BE2C (cell line): ENCODE measurements at regions not wholly inside any gene's neighbourhood (a gene's known extent, or its start where the extent isn't known, plus 50 kb on each side); places are given as distances from the start of the nearest gene placed in this dataset.

Experiments
- DNase-seq: peaks from one replicate; pipeline ENCODE4 v3.0.0-alpha.2; 2020
- H3K27me3 ChIP-seq: fragments of 250-450 bp; sonication (Bioruptor Pico); 2 replicates; pipeline ENCODE4 v1.5.1; 2020; ENCODE audit warnings: mild to moderate bottlenecking
- H3K36me3 ChIP-seq: fragments of 250-450 bp; sonication (Bioruptor Pico); 2 replicates; pipeline ENCODE4 v1.5.1; 2020; ENCODE audit warnings: mild to moderate bottlenecking
- H3K4me1 ChIP-seq: fragments of 250-450 bp; sonication (Bioruptor Pico); 2 replicates; pipeline ENCODE4 v1.5.1; 2020
- H3K4me3 ChIP-seq: 2 replicates; pipeline ENCODE4 v1.5.1; 2011; ENCODE audit warnings: low read depth, low read length
- H3K9me3 ChIP-seq: fragments of 250-450 bp; sonication (Bioruptor Pico); 2 replicates; pipeline ENCODE4 v1.5.1; 2020
- TF ChIP-seq, protein P1 (sequence below): IDR thresholded peaks from 2 replicates; pipeline ENCODE4 v1.5.1; 2012; ENCODE audit warnings: mild to moderate bottlenecking, low read depth, low read length

DNA sequence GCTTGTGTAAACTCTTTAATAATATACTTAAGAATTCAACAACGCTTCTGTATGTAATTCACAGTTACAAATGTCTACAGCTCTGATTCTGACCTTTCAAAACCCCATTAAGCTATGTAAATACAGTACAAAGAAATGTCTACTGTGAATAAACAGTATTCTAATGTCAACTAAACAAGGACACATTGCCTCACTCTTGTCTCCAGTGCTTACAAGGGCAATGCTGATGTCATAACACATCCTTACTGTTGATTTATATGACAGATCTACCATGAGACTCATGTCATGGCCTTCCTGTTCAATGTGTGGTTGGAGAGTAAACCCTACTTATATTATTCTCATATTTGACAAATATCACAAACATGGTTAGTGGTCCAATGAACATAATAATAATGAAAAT is 256.1 kb upstream of the ADGRL3 start:
- Histone ChIP-seq H3K36me3 (no peaks in the 10 kb centered on the region), H3K4me3 (no peak overlapping the region), H3K27me3 (no peaks in the 10 kb centered on the region), H3K4me1 (no peaks in the 10 kb centered on the region), H3K9me3 (no peaks in the 10 kb centered on the region)
- TF ChIP-seq, protein P1, sequence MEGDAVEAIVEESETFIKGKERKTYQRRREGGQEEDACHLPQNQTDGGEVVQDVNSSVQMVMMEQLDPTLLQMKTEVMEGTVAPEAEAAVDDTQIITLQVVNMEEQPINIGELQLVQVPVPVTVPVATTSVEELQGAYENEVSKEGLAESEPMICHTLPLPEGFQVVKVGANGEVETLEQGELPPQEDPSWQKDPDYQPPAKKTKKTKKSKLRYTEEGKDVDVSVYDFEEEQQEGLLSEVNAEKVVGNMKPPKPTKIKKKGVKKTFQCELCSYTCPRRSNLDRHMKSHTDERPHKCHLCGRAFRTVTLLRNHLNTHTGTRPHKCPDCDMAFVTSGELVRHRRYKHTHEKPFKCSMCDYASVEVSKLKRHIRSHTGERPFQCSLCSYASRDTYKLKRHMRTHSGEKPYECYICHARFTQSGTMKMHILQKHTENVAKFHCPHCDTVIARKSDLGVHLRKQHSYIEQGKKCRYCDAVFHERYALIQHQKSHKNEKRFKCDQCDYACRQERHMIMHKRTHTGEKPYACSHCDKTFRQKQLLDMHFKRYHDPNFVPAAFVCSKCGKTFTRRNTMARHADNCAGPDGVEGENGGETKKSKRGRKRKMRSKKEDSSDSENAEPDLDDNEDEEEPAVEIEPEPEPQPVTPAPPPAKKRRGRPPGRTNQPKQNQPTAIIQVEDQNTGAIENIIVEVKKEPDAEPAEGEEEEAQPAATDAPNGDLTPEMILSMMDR, result no peak
- DNase-seq, result no peak

DNA sequence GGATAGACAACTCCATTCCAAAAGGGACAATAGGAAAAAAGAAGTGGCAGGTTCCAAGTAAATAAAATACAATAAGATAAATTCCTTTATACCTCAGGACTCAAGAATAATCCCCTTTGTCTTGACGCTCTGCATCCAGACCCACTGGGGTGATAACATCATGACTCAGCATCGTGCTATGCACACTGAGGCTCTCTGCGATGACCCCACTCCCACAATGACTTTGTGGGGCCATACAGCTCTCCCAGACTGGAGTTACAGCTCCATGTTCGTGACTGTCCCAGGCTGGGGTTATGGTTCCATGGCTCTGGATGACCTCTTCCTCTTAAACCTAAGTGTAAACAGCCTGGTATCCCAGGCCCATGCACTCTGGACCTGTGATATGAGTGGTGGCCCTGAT is 254.5 kb upstream of the ADGRL3 start:
- no peaks in the 10 kb centered on the region for H3K27me3 ChIP-seq
- H3K36me3 ChIP-seq, result no peaks in the 10 kb centered on the region
- TF ChIP-seq, protein P1, result no peak
- H3K4me1 ChIP-seq, result no peaks in the 10 kb centered on the region
- no peak overlapping the region for H3K4me3 ChIP-seq
- no peak for DNase-seq
- no peaks in the 10 kb centered on the region for H3K9me3 ChIP-seq

DNA sequence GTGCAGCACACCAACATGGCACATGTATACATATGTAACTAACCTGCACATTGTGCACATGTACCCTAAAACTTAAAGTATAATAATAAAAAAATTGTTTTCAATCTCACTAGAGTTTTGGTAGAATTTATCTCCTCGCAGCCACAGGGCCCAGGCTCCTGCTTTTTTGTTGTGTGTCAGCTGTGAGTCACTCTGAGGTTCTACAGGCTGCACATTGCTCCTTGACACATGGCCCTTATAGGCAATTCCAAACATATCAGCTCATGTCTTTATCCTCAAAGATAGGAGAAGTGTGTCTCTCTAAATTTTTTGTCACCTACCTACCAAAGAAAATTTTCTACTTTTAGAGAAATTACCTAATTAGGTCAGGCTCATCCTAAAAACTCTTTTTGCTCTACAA is 252.1 kb upstream of the ADGRL3 start:
- H3K27me3 ChIP-seq, result no peaks in the 10 kb centered on the region
- TF ChIP-seq, protein P1, result no peak
- no peaks in the 10 kb centered on the region for H3K4me1 ChIP-seq
- no peak for DNase-seq
- H3K4me3 ChIP-seq, result no peak overlapping the region
- H3K36me3 ChIP-seq, result no peaks in the 10 kb centered on the region
- H3K9me3 ChIP-seq, result no peaks in the 10 kb centered on the region

DNA sequence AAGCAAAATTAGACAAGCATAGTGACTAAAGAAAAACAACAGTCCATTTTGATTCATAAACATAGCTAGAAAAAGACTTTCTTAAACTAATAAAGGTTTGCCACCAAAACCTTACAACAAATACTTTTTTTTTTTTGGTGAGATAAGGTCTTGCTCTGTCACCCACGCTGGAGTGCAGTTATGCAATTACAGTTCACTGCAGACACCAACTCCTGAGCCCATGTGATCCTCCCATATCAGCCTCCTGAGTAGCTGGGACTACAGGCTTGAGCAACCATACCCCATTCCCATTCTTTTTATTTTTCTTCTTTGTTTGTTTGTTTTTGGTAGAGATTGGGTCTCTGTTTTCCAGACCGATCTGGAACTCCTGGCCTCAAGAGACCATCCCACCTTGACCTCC is 247.2 kb upstream of the ADGRL3 start:
- Histone ChIP-seq H3K4me3 (no peak overlapping the region), H3K27me3 (no peaks in the 10 kb centered on the region), H3K9me3 (no peaks in the 10 kb centered on the region), H3K4me1 (no peaks in the 10 kb centered on the region), H3K36me3 (no peaks in the 10 kb centered on the region)
- TF ChIP-seq, protein P1, result no peak
- no peak for DNase-seq

DNA sequence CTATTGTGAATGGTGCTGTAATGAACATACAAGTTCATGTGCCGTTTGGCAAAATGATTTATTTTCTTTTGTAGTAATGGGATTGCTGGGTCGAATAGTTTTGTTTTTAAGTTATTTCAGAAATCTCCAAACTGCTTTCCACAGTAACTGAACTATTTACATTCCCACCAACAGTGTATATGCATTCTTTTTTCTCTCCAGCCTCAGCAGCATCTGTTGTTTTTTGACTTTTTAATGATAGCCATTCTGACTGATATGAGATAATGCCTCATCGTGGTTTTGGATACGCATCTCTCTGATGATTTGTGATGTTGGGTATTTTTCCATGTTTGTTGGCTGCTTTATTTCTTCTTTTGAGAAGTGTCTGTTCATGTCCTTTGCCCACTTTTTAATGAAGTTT is 246.3 kb upstream of the ADGRL3 start:
- Histone ChIP-seq H3K4me3 (no peak overlapping the region), H3K4me1 (no peaks in the 10 kb centered on the region), H3K27me3 (no peaks in the 10 kb centered on the region), H3K36me3 (no peaks in the 10 kb centered on the region), H3K9me3 (no peaks in the 10 kb centered on the region)
- no peak for DNase-seq
- TF ChIP-seq, protein P1, result no peak

DNA sequence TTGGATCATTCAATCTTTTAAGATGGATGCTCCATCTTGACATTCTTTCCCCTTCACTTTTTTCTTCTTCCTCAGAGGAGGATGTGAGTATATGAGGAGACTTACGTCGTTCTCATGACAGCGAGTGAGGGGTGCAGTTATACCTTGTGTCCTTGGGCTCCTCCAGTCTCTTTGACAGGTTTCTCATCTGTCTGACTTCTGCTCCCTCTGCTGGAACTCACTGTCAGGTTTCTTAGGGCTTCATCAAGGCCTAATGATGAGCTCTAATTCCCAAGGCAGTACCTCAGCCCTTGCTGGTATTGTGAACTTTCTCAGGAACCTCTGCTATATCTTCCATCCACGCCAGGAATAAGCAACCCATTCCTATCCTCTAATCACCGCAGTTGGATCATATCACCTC is 237.8 kb upstream of the ADGRL3 start:
- TF ChIP-seq, protein P1, result no peak
- Histone ChIP-seq H3K27me3 (no peaks in the 10 kb centered on the region), H3K36me3 (no peaks in the 10 kb centered on the region), H3K9me3 (no peaks in the 10 kb centered on the region), H3K4me3 (no peak overlapping the region), H3K4me1 (no peaks in the 10 kb centered on the region)
- no peak for DNase-seq
